MM.1S (cell line): ENCODE measurements at regions not wholly inside any gene's neighbourhood (a gene's known extent, or its start where the extent isn't known, plus 50 kb on each side); places are given as distances from the start of the nearest gene placed in this dataset.

Experiments
- DNase-seq: peaks from one replicate; pipeline ENCODE4 v3.0.0-alpha.2; 2015
- H2AFZ ChIP-seq: fragments of 300-600 bp; sonication (generic); 2 replicates; pipeline ENCODE4 v1.6.0; 2016; ENCODE audit warnings: antibody characterized with exemption, low read length
- H3F3A ChIP-seq: fragments of 300-600 bp; sonication (generic); 2 replicates; pipeline ENCODE4 v1.6.1; 2016; ENCODE audit warnings: mild to moderate bottlenecking, antibody characterized with exemption, low read length, moderate library complexity, mixed read lengths; ENCODE audit not compliant: insufficient read depth
- H3K27ac ChIP-seq: fragments of 300-600 bp; sonication (generic); 2 replicates; pipeline ENCODE4 v1.5.1; 2016; ENCODE audit warnings: mild to moderate bottlenecking, low read length
- H3K27me3 ChIP-seq: fragments of 300-600 bp; sonication (generic); replicated peaks from 2 replicates; pipeline ENCODE4 v1.6.0; 2016; ENCODE audit warnings: low read length; ENCODE audit not compliant: insufficient read depth
- H3K36me3 ChIP-seq: fragments of 300-600 bp; sonication (generic); replicated peaks from 2 replicates; pipeline ENCODE4 v1.6.1; 2016; ENCODE audit warnings: mild to moderate bottlenecking, low read length, mixed read lengths; ENCODE audit not compliant: insufficient read depth
- H3K4me1 ChIP-seq: fragments of 300-600 bp; sonication (generic); 2 replicates; pipeline ENCODE4 v1.6.1; 2016; ENCODE audit warnings: low read length, mixed read lengths
- H3K4me2 ChIP-seq: fragments of 300-600 bp; sonication (generic); 2 replicates; pipeline ENCODE4 v1.6.0; 2016; ENCODE audit warnings: low read depth, low read length
- H3K4me3 ChIP-seq: fragments of 300-600 bp; sonication (generic); 2 replicates; pipeline ENCODE4 v1.5.1; 2016; ENCODE audit warnings: low read length, mixed read lengths
- H3K79me2 ChIP-seq: fragments of 300-600 bp; sonication (generic); 2 replicates; pipeline ENCODE4 v1.6.1; 2016; ENCODE audit warnings: mixed run types, low read length, mixed read lengths
- H3K9ac ChIP-seq: fragments of 300-600 bp; sonication (generic); 2 replicates; pipeline ENCODE4 v1.6.1; 2016; ENCODE audit warnings: low read length, mixed read lengths
- H3K9me2 ChIP-seq: fragments of 300-600 bp; sonication (generic); replicated peaks from 2 replicates; pipeline ENCODE4 v1.6.1; 2016; ENCODE audit warnings: mild to moderate bottlenecking, low read length, mixed read lengths; ENCODE audit not compliant: insufficient read depth
- H3K9me3 ChIP-seq: fragments of 300-600 bp; sonication (generic); replicated peaks from 2 replicates; pipeline ENCODE4 v1.6.1; 2016; ENCODE audit warnings: mild to moderate bottlenecking, low read length, mixed read lengths; ENCODE audit not compliant: insufficient read depth
- H4K20me1 ChIP-seq: fragments of 300-600 bp; sonication (generic); 2 replicates; pipeline ENCODE4 v1.6.1; 2016; ENCODE audit warnings: mild to moderate bottlenecking, low read length, moderate library complexity, mixed read lengths; ENCODE audit not compliant: insufficient read depth
- EZH2 ChIP-seq: fragments of 300-600 bp; sonication (generic); optimal IDR thresholded peaks from 2 replicates; pipeline ENCODE3; 2017; ENCODE audit warnings: low read depth, mild to moderate bottlenecking, antibody characterized with exemption, low read length, mixed read lengths
- EZH2phosphoT487 ChIP-seq: fragments of 300-600 bp; sonication (generic); IDR thresholded peaks from 2 replicates; pipeline ENCODE4 v1.6.1; 2018; ENCODE audit warnings: antibody characterized with exemption, low read length
- TF ChIP-seq, protein P1 (sequence below): fragments of 300-600 bp; sonication (generic); IDR thresholded peaks from 2 replicates; pipeline ENCODE4 v1.5.1; 2016; ENCODE audit warnings: antibody characterized with exemption, low read length, mixed read lengths

DNA sequence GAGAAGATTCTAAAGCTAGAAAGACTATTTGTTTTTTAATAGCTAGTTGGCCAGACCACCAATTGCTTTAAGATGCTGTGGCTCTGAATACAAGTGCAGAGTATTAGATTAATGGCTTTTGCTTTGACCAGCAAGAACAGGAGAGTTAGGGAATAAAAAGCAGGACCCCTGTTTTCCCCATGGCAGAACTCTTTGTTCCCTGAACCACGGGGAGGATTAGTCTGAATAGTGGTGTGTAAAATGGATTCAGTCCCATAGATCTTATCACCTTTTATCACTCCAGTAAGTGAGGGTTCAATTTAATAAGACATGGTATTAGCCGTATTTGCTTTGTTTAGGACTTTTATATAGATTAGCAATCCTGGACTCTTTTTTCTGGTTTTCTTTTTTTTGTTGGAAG is 562.6 kb upstream of the DPPA4 start:
- Histone ChIP-seq H2AFZ (no peak overlapping the region), H3K9ac (no peak overlapping the region), H3K9me2 (no peaks in the 10 kb centered on the region), H3K4me1 (no peaks in the 10 kb centered on the region), H4K20me1 (no peaks in the 10 kb centered on the region), H3K27ac (no peak overlapping the region), H3F3A (no peaks in the 10 kb centered on the region), H3K36me3 (no peaks in the 10 kb centered on the region), H3K9me3 (no peaks in the 10 kb centered on the region), H3K4me3 (no peak overlapping the region), H3K27me3 (no peaks in the 10 kb centered on the region), H3K79me2 (no peaks in the 10 kb centered on the region), H3K4me2 (no peak overlapping the region)
- no peak for DNase-seq
- TF ChIP-seq, protein P1, sequence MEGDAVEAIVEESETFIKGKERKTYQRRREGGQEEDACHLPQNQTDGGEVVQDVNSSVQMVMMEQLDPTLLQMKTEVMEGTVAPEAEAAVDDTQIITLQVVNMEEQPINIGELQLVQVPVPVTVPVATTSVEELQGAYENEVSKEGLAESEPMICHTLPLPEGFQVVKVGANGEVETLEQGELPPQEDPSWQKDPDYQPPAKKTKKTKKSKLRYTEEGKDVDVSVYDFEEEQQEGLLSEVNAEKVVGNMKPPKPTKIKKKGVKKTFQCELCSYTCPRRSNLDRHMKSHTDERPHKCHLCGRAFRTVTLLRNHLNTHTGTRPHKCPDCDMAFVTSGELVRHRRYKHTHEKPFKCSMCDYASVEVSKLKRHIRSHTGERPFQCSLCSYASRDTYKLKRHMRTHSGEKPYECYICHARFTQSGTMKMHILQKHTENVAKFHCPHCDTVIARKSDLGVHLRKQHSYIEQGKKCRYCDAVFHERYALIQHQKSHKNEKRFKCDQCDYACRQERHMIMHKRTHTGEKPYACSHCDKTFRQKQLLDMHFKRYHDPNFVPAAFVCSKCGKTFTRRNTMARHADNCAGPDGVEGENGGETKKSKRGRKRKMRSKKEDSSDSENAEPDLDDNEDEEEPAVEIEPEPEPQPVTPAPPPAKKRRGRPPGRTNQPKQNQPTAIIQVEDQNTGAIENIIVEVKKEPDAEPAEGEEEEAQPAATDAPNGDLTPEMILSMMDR, result no peak
- no peak for TF ChIP-seq EZH2
- no peak for TF ChIP-seq EZH2phosphoT487

GRCh38 chr3:109900783-109901182 is 563.4 kb upstream of the DPPA4 start:
- Histone ChIP-seq H3K79me2 (no peaks in the 10 kb centered on the region), H3K9me2 (no peaks in the 10 kb centered on the region), H4K20me1 (no peaks in the 10 kb centered on the region), H3F3A (no peaks in the 10 kb centered on the region), H3K4me1 (no peaks in the 10 kb centered on the region), H3K9ac (no peak overlapping the region), H2AFZ (no peak overlapping the region), H3K4me2 (no peak overlapping the region), H3K9me3 (no peaks in the 10 kb centered on the region), H3K27me3 (no peaks in the 10 kb centered on the region), H3K27ac (no peak overlapping the region), H3K36me3 (no peaks in the 10 kb centered on the region), H3K4me3 (no peak overlapping the region)
- DNase-seq, result no peak
- TF ChIP-seq EZH2 (no peak), EZH2phosphoT487 (no peak)
- TF ChIP-seq, protein P1, result no peak

- H3K4me1 ChIP-seq, result no peaks in the 10 kb centered on the region
Observed at GRCh38 chr3:109902549-109902948, 565.2 kb upstream of the DPPA4 start.

More at GRCh38 chr3:109902549-109902948, 565.2 kb upstream of the DPPA4 start:
- no peaks in the 10 kb centered on the region for H3K79me2 ChIP-seq
- no peak overlapping the region for H3K27ac ChIP-seq
- no peaks in the 10 kb centered on the region for H3K9me2 ChIP-seq
- no peak overlapping the region for H2AFZ ChIP-seq
- DNase-seq, result no peak
- no peaks in the 10 kb centered on the region for H3K36me3 ChIP-seq
- no peak overlapping the region for H3K4me2 ChIP-seq
- H3K9ac ChIP-seq, result no peak overlapping the region
- no peaks in the 10 kb centered on the region for H3K27me3 ChIP-seq
- no peaks in the 10 kb centered on the region for H3F3A ChIP-seq
- no peaks in the 10 kb centered on the region for H3K9me3 ChIP-seq
- H4K20me1 ChIP-seq, result no peaks in the 10 kb centered on the region
- no peak overlapping the region for H3K4me3 ChIP-seq
- TF ChIP-seq EZH2 (no peak), EZH2phosphoT487 (no peak)
- TF ChIP-seq, protein P1, result no peak
